H1 (cell line): ENCODE measurements at regions not wholly inside any gene's neighbourhood (a gene's known extent, or its start where the extent isn't known, plus 50 kb on each side); places are given as distances from the start of the nearest gene placed in this dataset.

ENCODE experiments used
- CTCF ChIA-PET: fragments of 300-600 bp; sonication (Branson Sonifier 250); formaldehyde crosslinking; loops from one replicate; lab custom pipeline; 2021; ENCODE audit not compliant: partially characterized antibody; lab: Charles Lee
- POLR2A ChIA-PET: fragments of 300-600 bp; sonication (Branson Sonifier 250); formaldehyde crosslinking; loops from one replicate; lab custom pipeline; 2021; ENCODE audit warnings: inconsistent platforms; ENCODE audit not compliant: partially characterized antibody; lab: Charles Lee
- DNase-seq, 2 experiments: peaks; one replicate each; pipeline versions ENCODE4 v3.0.0 to v3.0.0-alpha.2; 2010 to 2022; ENCODE audit warnings: low spot score in 2 of 2, low read depth in 1 of 2, mixed read lengths in 1 of 2
- FAIRE-seq: peaks from 2 replicates; lab custom pipeline; 2011; peaks lifted over from hg19 to GRCh38; lab: Jason Lieb, UNC
- H2AFZ ChIP-seq: 2 replicates; pipeline ENCODE4 v1.8.1; 2012; ENCODE audit warnings: low read length, inconsistent platforms
- H2AK5ac ChIP-seq: 2 replicates; pipeline ENCODE4 v1.6.1; 2013; ENCODE audit warnings: low read depth, low read length
- H2BK120ac ChIP-seq: replicated peaks from 2 replicates; pipeline ENCODE3; 2013; ENCODE audit warnings: low read depth, low read length, inconsistent platforms
- H2BK12ac ChIP-seq: 2 replicates; pipeline ENCODE4 v1.6.1; 2013; ENCODE audit warnings: low read depth, low read length
- H2BK15ac ChIP-seq: 2 replicates; pipeline ENCODE4 v1.6.1; 2013; ENCODE audit warnings: low read length
- H2BK20ac ChIP-seq: 2 replicates; pipeline ENCODE4 v1.6.1; 2013; ENCODE audit warnings: low read length
- H2BK5ac ChIP-seq: 2 replicates; pipeline ENCODE4 v1.6.1; 2013; ENCODE audit warnings: low read depth, low read length
- H3K14ac ChIP-seq: 2 replicates; pipeline ENCODE4 v1.6.1; 2013; ENCODE audit warnings: inconsistent platforms; ENCODE audit not compliant: insufficient read length
- H3K18ac ChIP-seq: 2 replicates; pipeline ENCODE4 v1.6.1; 2013; ENCODE audit warnings: low read length; ENCODE audit errors: extremely low read depth
- H3K23ac ChIP-seq: 2 replicates; pipeline ENCODE4 v1.6.1; 2013; ENCODE audit warnings: inconsistent platforms; ENCODE audit not compliant: insufficient read length
- H3K23me2 ChIP-seq: 2 replicates; pipeline ENCODE4 v1.6.1; 2013; ENCODE audit warnings: low read depth, low read length
- H3K27ac ChIP-seq: 2 replicates; pipeline ENCODE4 v1.6.1; 2011; ENCODE audit warnings: low read depth, low read length, inconsistent platforms
- H3K27me3 ChIP-seq, 4 experiments: replicated peaks in 1 of 4; 1 replicate in 1 of 4; 2 replicates in 3 of 4; pipeline versions ENCODE4 v1.6.1 to v1.8.1; 2011 to 2013; ENCODE audit warnings: low read length in 3 of 4, mild to moderate bottlenecking in 3 of 4, inconsistent platforms in 2 of 4, mixed read lengths in 2 of 4, moderate library complexity in 1 of 4; ENCODE audit not compliant: control insufficient read depth in 3 of 4, insufficient read depth in 3 of 4; ENCODE audit errors: extremely low read depth in 1 of 4
- H3K36me3 ChIP-seq, 4 experiments: 2 replicates each; pipeline versions ENCODE4 v1.6.1 to v1.8.1; 2011 to 2013; ENCODE audit warnings: mild to moderate bottlenecking in 4 of 4, low read length in 3 of 4, moderate library complexity in 2 of 4, control low read depth in 1 of 4, inconsistent platforms in 1 of 4; ENCODE audit not compliant: insufficient read depth in 4 of 4, control insufficient read depth in 2 of 4
- H3K4ac ChIP-seq: replicated peaks from 2 replicates; pipeline ENCODE3; 2013; ENCODE audit warnings: low read length, low read depth, mixed read lengths, inconsistent platforms; ENCODE audit not compliant: insufficient read length
- H3K4me1 ChIP-seq, 4 experiments: replicated peaks in 1 of 4; 1 replicate in 1 of 4; 2 replicates in 3 of 4; pipeline versions ENCODE4 v1.6.1 to v1.8.1; 2011 to 2013; ENCODE audit warnings: low read length in 3 of 4, inconsistent platforms in 2 of 4, mixed read lengths in 1 of 4; ENCODE audit not compliant: insufficient read depth in 4 of 4, control insufficient read depth in 3 of 4
- H3K4me2 ChIP-seq, 2 experiments: 2 replicates each; pipeline versions ENCODE4 v1.6.1 to v1.8.1; 2011 to 2013; ENCODE audit warnings: low read depth in 2 of 2, low read length in 2 of 2, control low read depth in 1 of 2, inconsistent platforms in 1 of 2, mild to moderate bottlenecking in 1 of 2; ENCODE audit not compliant: insufficient read depth in 1 of 2
- H3K4me3 ChIP-seq, 4 experiments: fragments of 200-600, 300-600 bp in 1 of 4; sonication (generic), shearing (Covaris generic), sonication (Bioruptor Twin) in 1 of 4; 2 replicates each; pipeline versions ENCODE4 v1.5.1 to v1.8.1; 2011 to 2016; ENCODE audit warnings: low read length in 4 of 4, low read depth in 3 of 4, control low read depth in 2 of 4, inconsistent platforms in 2 of 4, mild to moderate bottlenecking in 2 of 4, mixed read lengths in 1 of 4, moderate library complexity in 1 of 4; ENCODE audit not compliant: insufficient read depth in 2 of 4; ENCODE audit errors: extremely low read depth in 1 of 4
- H3K56ac ChIP-seq: replicated peaks from 2 replicates; pipeline ENCODE3; 2013; ENCODE audit warnings: low read depth, mild to moderate bottlenecking, mixed read lengths, low read length, inconsistent platforms; ENCODE audit not compliant: insufficient read length
- H3K79me1 ChIP-seq: 2 replicates; pipeline ENCODE4 v1.6.1; 2013; ENCODE audit warnings: low read depth, low read length, control low read depth
- H3K79me2 ChIP-seq, 2 experiments: 2 replicates each; pipeline versions ENCODE4 v1.6.1 to v1.8.1; 2012 to 2013; ENCODE audit warnings: low read length in 2 of 2, mild to moderate bottlenecking in 2 of 2, inconsistent platforms in 1 of 2; ENCODE audit not compliant: insufficient read depth in 2 of 2, control insufficient read depth in 1 of 2
- H3K9ac ChIP-seq, 4 experiments: replicated peaks in 1 of 4; 1 replicate in 1 of 4; 2 replicates in 3 of 4; pipeline versions ENCODE4 v1.6.1 to v1.8.1; 2011 to 2013; ENCODE audit warnings: low read depth in 3 of 4, low read length in 3 of 4, control low read depth in 2 of 4, mild to moderate bottlenecking in 2 of 4, moderate library complexity in 2 of 4, inconsistent platforms in 1 of 4; ENCODE audit errors: extremely low read depth in 1 of 4
- H3K9me3 ChIP-seq, 2 experiments: 2 replicates each; pipeline versions ENCODE4 v1.6.1 to v1.8.1; 2012 to 2013; ENCODE audit warnings: mild to moderate bottlenecking in 2 of 2, moderate library complexity in 2 of 2, control low read depth in 1 of 2, inconsistent platforms in 1 of 2, low read depth in 1 of 2, low read length in 1 of 2, mixed read lengths in 1 of 2; ENCODE audit not compliant: insufficient read depth in 2 of 2
- H4K20me1 ChIP-seq, 2 experiments: replicated peaks in 1 of 2; 2 replicates each; pipeline versions ENCODE3 to v1.8.1; 2011 to 2013; ENCODE audit warnings: inconsistent platforms in 2 of 2, low read length in 2 of 2, mild to moderate bottlenecking in 1 of 2; ENCODE audit not compliant: insufficient read depth in 2 of 2, control insufficient read depth in 1 of 2
- H4K5ac ChIP-seq: 2 replicates; pipeline ENCODE4 v1.6.1; 2013; ENCODE audit warnings: low read length, low read depth, mixed read lengths, inconsistent platforms; ENCODE audit not compliant: insufficient read length
- H4K8ac ChIP-seq: 2 replicates; pipeline ENCODE4 v1.8.0; 2013; ENCODE audit warnings: mild to moderate bottlenecking, moderate library complexity, low read length, inconsistent platforms; ENCODE audit not compliant: insufficient read depth; ENCODE audit errors: extremely low read depth
- H4K91ac ChIP-seq: replicated peaks from 2 replicates; pipeline ENCODE3; 2013; ENCODE audit warnings: low read length, mixed read lengths, inconsistent platforms; ENCODE audit not compliant: insufficient read length
- BCL11A ChIP-seq, 2 experiments: IDR thresholded peaks; one replicate each; pipeline ENCODE4 v1.6.1; 2011; ENCODE audit warnings: low read depth in 2 of 2, low read length in 2 of 2, mild to moderate bottlenecking in 2 of 2
- EGR1 ChIP-seq: IDR thresholded peaks from 2 replicates; pipeline ENCODE4 v1.6.1; 2011; ENCODE audit warnings: low read depth, low read length, borderline replicate concordance
- NANOG ChIP-seq: IDR thresholded peaks from 2 replicates; pipeline ENCODE4 v1.6.1; 2011; ENCODE audit warnings: low read length, low read depth, mild to moderate bottlenecking, inconsistent platforms; ENCODE audit not compliant: insufficient read depth, poor library complexity, severe bottlenecking
- NRF1 ChIP-seq: IDR thresholded peaks from 2 replicates; pipeline ENCODE4 v1.6.1; 2011; ENCODE audit warnings: mild to moderate bottlenecking, low read depth, low read length, improper control_type of control experiment
- ZNF274 ChIP-seq: IDR thresholded peaks from 2 replicates; pipeline ENCODE4 v1.7.0; 2012; ENCODE audit warnings: low read length, borderline replicate concordance; ENCODE audit errors: extremely low read depth
- WGBS, 2 experiments: shearing (Covaris generic) in 1 of 2; methylation state at CpG; one replicate each; pipeline versions ENCODE4 v1.1.6 to v1.1.7; 2013 to 2015; ENCODE audit warnings: low lambda C conversion rate in 2 of 2, mixed read lengths in 2 of 2, inconsistent platforms in 1 of 2, low coverage in 1 of 2, missing lambda C conversion rate in 1 of 2; ENCODE audit not compliant: insufficient replicate concordance in 2 of 2, insufficient coverage in 1 of 2, insufficient read length in 1 of 2; ENCODE audit errors: extremely low coverage in 1 of 2, missing lambda C conversion rate in 1 of 2; 5-methylcytosine and 5-hydroxymethylcytosine counted together

GRCh38 chr3:87702600-87702999 is 356.2 kb downstream of the CGGBP1 start:
- FAIRE-seq = no peak
- POLR2A ChIA-PET = no interaction called here
- H3K23ac ChIP-seq = no peak overlapping the region
- no peak overlapping the region for H2BK15ac ChIP-seq
- no peak overlapping the region for H2AK5ac ChIP-seq
- H3K4ac ChIP-seq = no peak overlapping the region
- H3K36me3 ChIP-seq = no peaks in the 10 kb centered on the region
- no peak for DNase-seq
- no peak overlapping the region for H2BK5ac ChIP-seq
- 0 out of 4 replicates have a peak, but pooled peaks cover 0 to 5% of the 10 kb centered on the region in 2 experiments for H3K9me3 ChIP-seq
- H4K20me1 ChIP-seq = no peaks in the 10 kb centered on the region
- no peak overlapping the region for H3K9ac ChIP-seq
- CTCF ChIA-PET = no interaction called here
- H3K79me1 ChIP-seq = no peaks in the 10 kb centered on the region
- H2BK120ac ChIP-seq = no peak overlapping the region
- H3K27me3 ChIP-seq = no peaks in the 10 kb centered on the region
- H4K5ac ChIP-seq = no peak overlapping the region
- H2BK20ac ChIP-seq = no peak overlapping the region
- H3K18ac ChIP-seq = no peak overlapping the region
- no peak overlapping the region for H3K14ac ChIP-seq
- no peak overlapping the region for H3K56ac ChIP-seq
- no peak overlapping the region for H2BK12ac ChIP-seq
- no peak overlapping the region for H4K91ac ChIP-seq
- H4K8ac ChIP-seq = no peak overlapping the region
- no peaks in the 10 kb centered on the region for H3K79me2 ChIP-seq
- no peak overlapping the region for H2AFZ ChIP-seq
- WGBS, 2 experiments = 97% methylated on average over 4 of the region's 4 CpGs; no CpG with 5 or more reads in 1 of the 2 experiments
- no peak overlapping the region for H3K27ac ChIP-seq
- H3K23me2 ChIP-seq = no peaks in the 10 kb centered on the region
- no peaks in the 10 kb centered on the region for H3K4me1 ChIP-seq
- H3K4me3 ChIP-seq = no peak overlapping the region
- H3K4me2 ChIP-seq = no peak overlapping the region
- TF ChIP-seq BCL11A (IDR thresholded peaks at IDR 0.05; ENCODE audit: low read depth in 2 of 2, low read length in 2 of 2) = no peak
- TF ChIP-seq NANOG = no peak
- no peak for TF ChIP-seq EGR1
- TF ChIP-seq NRF1 = no peak
- no peak for TF ChIP-seq ZNF274
